ENCODE measurements at regions not wholly inside any gene's neighbourhood (a gene's known extent, or its start where the extent isn't known, plus 50 kb on each side); places are given as distances from the start of the nearest gene placed in this dataset.

DNA sequence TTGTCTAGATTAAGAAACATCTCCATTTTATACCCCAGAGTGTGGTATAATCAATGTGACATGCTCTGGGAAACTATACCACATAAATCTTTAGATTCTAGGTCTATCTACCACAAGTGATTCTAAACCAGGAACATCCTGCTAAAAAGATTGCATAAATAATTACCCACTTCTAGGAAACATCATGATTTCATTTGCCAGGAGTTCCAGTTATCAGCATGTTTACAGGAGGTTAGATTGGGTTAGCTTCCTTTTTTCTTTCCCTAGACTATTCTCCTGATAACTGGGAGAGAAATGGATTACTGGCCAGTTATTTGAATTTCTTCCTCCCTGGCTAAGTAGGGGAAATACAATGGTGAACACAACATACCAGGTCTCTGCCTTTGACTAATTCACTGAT, 230.3 kb upstream of the BOD1L1 start:
- DNase-seq (ENCODE audit: low spot score) (no peak), ATAC-seq (ENCODE audit: insufficient number of reproducible peaks, low FRiP score, low read depth) (no peak)
- H3K27me3 ChIP-seq (replicated peaks; ENCODE audit: insufficient read depth): no peaks in the 10 kb centered on the region
- no peaks in the 10 kb centered on the region for H3K36me3 ChIP-seq
- no peaks in the 10 kb centered on the region for H3K9me3 ChIP-seq
- TF ChIP-seq, protein P1, sequence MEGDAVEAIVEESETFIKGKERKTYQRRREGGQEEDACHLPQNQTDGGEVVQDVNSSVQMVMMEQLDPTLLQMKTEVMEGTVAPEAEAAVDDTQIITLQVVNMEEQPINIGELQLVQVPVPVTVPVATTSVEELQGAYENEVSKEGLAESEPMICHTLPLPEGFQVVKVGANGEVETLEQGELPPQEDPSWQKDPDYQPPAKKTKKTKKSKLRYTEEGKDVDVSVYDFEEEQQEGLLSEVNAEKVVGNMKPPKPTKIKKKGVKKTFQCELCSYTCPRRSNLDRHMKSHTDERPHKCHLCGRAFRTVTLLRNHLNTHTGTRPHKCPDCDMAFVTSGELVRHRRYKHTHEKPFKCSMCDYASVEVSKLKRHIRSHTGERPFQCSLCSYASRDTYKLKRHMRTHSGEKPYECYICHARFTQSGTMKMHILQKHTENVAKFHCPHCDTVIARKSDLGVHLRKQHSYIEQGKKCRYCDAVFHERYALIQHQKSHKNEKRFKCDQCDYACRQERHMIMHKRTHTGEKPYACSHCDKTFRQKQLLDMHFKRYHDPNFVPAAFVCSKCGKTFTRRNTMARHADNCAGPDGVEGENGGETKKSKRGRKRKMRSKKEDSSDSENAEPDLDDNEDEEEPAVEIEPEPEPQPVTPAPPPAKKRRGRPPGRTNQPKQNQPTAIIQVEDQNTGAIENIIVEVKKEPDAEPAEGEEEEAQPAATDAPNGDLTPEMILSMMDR (IDR thresholded peaks at IDR 0.05): no peak
- H3K4me3 ChIP-seq: no peak overlapping the region
- H3K4me1 ChIP-seq (ENCODE audit: control insufficient read depth in 1 of 2, low read depth in 2 of 2): no peaks in the 10 kb centered on the region
- H3K27ac ChIP-seq: no peak overlapping the region

DNA sequence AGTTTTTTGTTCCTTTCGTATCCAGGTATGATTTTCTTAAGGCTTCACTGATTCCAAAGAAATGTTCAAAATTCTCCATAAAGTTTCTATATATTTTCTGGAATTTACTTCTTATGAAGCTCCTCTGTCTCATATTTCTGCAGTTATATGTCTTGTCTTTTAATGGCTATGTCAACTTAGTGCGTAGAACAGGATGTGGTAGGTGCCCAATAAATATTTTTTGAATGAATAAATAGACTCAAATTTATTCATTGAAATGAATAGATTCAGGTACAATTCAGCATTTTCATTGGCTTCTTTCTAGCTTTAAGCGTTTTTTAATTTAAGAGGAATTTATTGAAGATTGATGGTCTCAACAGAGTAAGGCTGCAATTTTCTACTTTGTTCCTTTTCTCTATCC, 231.9 kb upstream of the BOD1L1 start:
- no peaks in the 10 kb centered on the region for H3K9me3 ChIP-seq
- H3K27me3 ChIP-seq (replicated peaks; ENCODE audit: insufficient read depth): no peaks in the 10 kb centered on the region
- no peaks in the 10 kb centered on the region for H3K4me1 ChIP-seq (ENCODE audit: control insufficient read depth in 1 of 2, low read depth in 2 of 2)
- ATAC-seq (ENCODE audit: insufficient number of reproducible peaks, low FRiP score, low read depth): no peak
- no peak for DNase-seq (ENCODE audit: low spot score)
- no peak overlapping the region for H3K27ac ChIP-seq
- no peaks in the 10 kb centered on the region for H3K36me3 ChIP-seq
- TF ChIP-seq, protein P1 (IDR thresholded peaks at IDR 0.05): no peak
- H3K4me3 ChIP-seq: no peak overlapping the region

GRCh38 chr4:13860126-13860525, 232.6 kb upstream of the BOD1L1 start:
- DNase-seq (ENCODE audit: low spot score) (no peak), ATAC-seq (ENCODE audit: insufficient number of reproducible peaks, low FRiP score, low read depth) (no peak)
- Histone ChIP-seq H3K9me3 (no peaks in the 10 kb centered on the region), H3K36me3 (no peaks in the 10 kb centered on the region), H3K4me3 (no peak overlapping the region), H3K27ac (no peak overlapping the region), H3K27me3 (replicated peaks; ENCODE audit: insufficient read depth) (no peaks in the 10 kb centered on the region), H3K4me1 (ENCODE audit: control insufficient read depth in 1 of 2, low read depth in 2 of 2) (no peaks in the 10 kb centered on the region)
- TF ChIP-seq, protein P1 (IDR thresholded peaks at IDR 0.05): no peak

- TF ChIP-seq, protein P1 (IDR thresholded peaks at IDR 0.05): no peak
- DNase-seq (ENCODE audit: low spot score) (no peak), ATAC-seq (ENCODE audit: insufficient number of reproducible peaks, low FRiP score, low read depth) (no peak)
- H3K36me3 ChIP-seq: no peaks in the 10 kb centered on the region
- no peak overlapping the region for H3K27ac ChIP-seq
- no peaks in the 10 kb centered on the region for H3K9me3 ChIP-seq
- no peaks in the 10 kb centered on the region for H3K4me1 ChIP-seq (ENCODE audit: control insufficient read depth in 1 of 2, low read depth in 2 of 2)
- no peaks in the 10 kb centered on the region for H3K27me3 ChIP-seq (replicated peaks; ENCODE audit: insufficient read depth)
- no peak overlapping the region for H3K4me3 ChIP-seq
Measured at GRCh38 chr4:13865871-13866669, 238.5 kb upstream of the BOD1L1 start.

- no peak overlapping the region for H3K4me3 ChIP-seq
- TF ChIP-seq, protein P1 (IDR thresholded peaks at IDR 0.05): no peak
- no peaks in the 10 kb centered on the region for H3K4me1 ChIP-seq (ENCODE audit: control insufficient read depth in 1 of 2, low read depth in 2 of 2)
- H3K27ac ChIP-seq: no peak overlapping the region
- no peaks in the 10 kb centered on the region for H3K9me3 ChIP-seq
- no peaks in the 10 kb centered on the region for H3K27me3 ChIP-seq (replicated peaks; ENCODE audit: insufficient read depth)
- no peaks in the 10 kb centered on the region for H3K36me3 ChIP-seq
- DNase-seq (ENCODE audit: low spot score) (no peak), ATAC-seq (ENCODE audit: insufficient number of reproducible peaks, low FRiP score, low read depth) (no peak)
Measured at GRCh38 chr4:13866881-13867280, 239.4 kb upstream of the BOD1L1 start.

Measured in thoracic aorta (tissue), 2 donors.